HG02571 (cell line): ENCODE measurements at regions not wholly inside any gene's neighbourhood (a gene's known extent, or its start where the extent isn't known, plus 50 kb on each side); places are given as distances from the start of the nearest gene placed in this dataset.

Experiments
- ATAC-seq: cut with Tn5 transposase; IDR thresholded peaks from one replicate; pipeline ENCODE4 v1.9.1; 2021; ENCODE audit warnings: mild to moderate bottlenecking, moderate library complexity; ENCODE audit not compliant: unreplicated experiment

DNA sequence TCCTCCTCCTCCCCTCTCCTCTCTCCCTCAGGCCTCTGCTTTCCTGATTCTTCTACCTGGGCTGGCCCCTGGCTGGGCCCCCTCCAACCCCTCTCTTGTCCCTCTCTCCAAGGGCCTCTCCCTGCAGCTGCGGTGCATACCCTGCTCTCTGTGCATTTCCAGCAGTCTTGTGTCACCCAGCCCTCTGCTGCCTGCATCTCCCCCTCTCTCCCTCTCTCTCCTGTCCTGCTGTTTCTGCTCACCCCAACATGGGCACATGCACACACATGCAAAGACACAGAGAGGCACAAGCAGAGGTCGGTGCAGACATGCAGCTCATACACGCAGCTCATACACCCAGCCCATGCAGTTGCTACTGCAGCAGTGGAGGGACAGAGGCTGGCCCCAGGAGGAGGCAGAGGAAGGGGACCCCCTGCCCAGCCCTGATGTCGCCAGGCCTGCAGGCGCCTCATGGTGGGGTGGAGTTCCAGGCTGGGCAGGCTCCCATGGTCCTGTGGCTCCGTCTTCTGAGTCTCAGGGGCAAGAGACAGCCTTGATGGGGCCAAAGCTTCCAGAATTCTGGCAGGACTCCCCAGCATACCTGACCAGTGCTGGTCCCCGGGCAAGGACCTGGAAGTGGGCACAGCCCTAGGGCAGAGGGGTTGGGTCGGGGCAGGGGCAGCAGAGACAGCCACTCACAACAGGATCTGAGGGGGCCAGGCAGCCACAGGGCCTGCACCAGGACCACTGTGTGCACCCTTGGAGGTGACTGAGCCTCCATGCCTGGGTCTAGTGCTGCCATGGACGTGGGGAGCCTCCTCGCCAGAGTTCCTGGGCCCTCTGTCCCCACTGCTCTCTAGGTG lies 216.9 kb downstream of the C9orf50 start:
- no peak for ATAC-seq

DNA sequence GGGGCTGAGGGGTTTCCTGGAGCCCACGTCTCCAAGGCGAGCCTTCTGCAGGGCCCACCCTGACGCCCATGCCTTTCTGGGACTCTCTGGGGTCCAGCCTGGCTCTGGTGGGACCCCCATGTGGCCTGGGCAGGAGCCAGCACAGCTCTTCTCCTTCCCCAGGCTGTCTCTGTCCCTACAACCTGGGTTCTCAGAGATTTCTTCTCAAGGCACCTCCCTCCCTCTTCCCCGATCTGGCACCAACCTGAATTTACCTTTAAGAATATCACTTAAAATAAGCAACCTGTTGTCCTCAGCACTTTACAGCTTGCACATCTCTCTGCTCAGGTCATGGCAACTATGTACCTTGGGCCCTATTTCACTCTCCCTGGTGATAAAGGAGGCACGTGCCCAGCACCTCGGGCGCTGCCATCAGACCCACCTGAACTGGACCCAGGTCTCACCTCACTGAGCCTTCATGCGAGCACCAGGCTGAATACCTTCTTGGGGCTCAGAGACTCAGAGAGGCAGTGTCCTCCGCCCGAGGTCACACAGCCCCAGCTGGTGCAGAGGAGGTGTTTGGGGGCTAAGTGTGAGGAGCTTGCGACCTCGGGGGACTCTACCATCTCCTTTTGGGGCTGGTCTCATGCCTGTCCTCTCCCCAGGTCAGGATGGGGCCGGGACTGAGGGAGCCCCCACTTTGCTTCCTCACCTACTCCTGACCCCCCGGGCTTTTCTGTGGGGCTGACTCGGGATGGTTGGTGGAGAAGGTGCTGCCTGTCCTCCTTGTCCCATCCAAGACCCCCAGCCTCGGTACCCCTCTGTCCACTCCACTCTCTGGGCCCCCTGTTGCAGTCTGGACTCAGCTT lies 217.7 kb downstream of the C9orf50 start:
- ATAC-seq, result no peak

DNA sequence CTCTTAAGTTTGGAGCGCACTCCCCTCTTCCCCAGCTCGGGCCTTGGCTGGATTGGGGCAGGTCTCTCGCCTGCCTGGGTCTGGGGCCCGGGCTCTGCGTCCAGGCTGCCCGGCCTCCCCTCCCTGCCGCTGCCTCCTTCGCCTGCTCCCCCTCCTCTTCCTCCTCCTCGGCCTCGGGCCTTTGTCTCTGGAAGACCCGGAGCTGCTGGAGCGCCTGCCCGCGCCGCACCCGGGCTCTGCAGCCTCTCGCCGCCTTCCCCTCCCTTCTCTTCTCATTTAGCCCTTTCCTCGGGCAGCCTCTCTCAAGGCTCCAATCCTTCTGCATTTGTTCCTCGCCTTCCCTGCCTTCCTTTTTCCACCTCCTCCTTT lies 218.5 kb downstream of the C9orf50 start:
- ATAC-seq, result no peak

DNA sequence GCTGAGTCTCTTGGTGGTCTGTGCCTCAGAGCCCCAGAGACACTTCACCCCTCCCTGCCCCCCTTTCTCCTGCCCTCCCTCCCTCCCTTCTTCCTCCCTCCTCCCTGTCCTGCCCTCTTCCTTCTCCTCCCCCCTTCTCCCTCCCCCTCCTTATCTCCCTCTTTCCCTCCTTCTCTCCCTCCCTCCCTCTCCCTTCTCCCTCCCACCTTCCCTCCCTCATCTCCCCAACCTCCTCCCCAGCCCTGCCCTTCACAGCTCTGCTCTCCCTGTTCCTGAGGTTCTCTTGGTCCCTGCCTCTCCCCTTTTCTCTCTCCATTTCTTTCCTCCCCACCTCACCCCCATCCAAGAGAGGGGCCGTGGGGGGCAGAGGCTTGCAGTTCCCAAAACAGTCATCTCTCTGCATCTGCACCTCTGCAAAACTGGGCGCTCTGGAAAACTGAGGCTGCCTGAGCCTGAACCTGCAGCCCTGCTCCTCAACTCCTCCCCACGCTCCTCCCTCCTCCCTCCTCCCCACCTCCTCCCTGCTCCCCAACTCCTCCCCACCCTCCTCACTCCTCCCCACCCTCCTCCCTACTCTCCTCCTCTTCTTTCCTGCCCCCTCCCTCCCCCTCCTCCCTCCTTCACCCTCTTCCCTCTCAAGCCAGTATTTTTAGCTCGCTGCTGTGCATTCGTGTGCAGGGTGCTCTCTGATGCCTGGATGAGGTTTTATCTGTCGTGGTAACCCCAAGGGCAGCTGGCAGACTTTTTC lies 219.1 kb downstream of the C9orf50 start:
- ATAC-seq, result no peak

DNA sequence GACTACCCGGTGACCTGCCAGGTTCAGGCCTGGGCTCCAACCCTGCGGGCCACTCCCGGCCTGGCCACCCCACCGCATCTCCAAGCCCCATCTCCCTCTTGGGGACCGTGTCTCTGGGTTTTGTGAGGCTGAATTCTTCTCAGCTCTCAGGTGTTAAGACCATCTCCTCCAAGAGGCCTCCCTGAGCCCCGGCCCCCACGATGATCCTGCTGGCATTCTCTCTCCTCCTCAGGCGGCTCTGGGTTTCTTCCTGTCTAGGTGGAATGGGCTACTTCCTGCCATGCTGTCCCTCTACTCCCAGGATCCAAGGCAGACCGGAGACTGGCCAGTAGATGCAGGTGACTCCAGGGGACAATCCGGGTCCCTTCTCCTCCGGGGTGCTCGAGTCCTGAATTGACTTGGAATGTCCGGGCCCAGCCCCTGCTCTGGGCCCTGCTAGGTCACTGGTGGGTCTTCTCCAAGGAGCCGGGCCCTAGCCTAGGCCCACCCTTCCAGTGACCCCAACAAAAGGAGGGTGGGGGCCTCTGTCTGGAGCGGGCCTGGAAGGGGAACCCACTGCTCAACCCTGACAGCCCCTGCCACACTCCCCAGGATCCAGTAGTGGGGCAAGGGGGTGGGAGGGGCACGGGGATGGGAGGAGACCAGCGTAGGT lies 219.8 kb downstream of the C9orf50 start:
- no peak for ATAC-seq

DNA sequence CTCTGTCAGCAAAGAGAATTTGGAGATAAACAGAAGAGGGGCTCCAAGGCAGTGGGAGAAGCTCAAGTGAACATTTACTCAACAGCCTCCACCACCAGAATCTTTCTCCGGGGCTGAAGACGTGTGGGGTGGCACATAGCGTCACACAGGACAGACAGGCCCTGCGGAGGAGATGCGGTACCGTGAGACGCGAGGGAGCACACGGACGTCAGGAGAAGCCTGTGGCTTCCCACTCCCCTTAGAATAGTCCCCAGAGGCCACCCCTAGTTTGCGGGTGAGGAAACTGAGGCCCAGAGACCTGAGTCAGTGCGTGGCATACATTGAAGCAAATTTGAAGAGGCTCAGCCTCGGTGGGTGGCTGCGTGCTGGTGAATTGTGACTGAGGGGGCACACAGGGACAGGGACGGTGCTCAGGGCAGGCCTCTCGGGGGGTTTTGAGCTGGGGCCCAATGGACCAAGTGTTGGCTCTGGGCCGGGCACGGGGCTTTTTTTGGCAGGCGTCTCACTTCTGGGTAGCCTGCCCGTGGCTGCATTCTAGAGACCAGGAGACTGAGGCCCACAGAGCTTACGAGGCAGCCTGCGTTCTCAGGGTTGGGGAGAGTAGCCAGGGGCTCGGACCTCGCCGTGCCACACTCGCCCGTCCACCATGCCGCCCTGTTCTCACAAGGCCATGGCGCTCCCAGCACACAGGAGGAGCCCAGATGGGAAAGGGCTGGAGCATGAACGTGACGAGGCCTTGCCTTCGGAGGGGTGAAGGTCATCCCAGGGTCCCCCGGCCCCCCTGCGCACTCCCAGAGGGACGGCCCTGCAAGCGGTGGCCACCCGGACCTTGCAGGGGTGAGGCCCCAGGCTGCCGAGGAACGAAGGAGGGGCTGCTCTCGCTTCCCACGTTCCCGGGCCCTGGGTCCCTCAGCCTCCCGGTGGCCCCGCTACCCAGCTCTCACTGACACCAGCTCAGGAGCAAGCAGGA lies 220.6 kb downstream of the C9orf50 start:
- ATAC-seq, result no peak

DNA sequence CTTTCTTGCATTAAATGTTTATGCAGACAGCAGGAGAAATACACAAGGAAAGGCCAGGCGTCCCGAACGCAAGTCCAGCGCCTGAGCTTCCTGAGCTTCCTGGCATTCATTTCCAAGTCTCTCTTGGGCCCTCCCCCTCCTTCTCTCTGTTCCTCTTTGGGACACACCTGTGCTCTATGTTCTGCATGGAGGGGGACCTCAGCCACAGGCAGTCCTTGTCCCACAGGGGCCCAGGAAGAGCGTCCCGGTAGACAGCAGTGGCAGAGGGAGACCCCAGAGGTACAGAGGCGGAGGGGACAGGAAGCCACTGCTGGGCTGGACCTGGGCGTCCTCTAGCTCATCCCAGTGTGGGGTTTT lies 221.3 kb downstream of the C9orf50 start:
- no peak for ATAC-seq

DNA sequence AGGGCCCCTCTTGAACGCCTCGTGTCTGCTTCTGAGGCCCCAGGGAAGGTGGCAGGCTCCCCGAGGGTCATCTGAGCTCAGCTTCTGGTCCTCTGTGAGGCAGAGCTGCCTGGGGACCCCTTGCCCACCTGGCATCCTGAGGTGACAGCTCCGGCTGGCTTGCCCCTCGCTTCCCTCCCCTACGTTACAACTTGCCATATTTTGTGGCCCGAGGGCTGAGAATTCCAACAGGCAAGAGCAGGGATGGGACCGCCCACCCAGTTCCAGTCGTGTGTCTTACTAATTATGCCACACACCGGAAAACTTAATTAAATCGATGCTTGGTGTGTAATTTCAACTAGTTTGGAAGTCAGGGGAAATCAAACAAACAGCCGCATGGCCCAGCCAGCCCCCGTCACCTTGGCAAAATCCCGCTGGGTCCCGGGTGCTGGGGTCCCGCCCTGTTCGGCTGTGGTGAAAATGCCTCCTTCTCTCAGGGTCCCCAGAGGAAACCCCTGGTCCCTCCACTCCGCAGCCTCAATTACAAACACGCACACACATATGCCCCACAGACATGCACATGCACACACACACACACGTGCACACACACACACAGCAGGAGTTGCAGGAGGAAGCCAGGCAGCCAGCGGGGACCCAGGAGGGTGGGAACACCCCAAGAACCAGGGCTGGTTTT lies 221.0 kb upstream of the IER5L start:
- no peak for ATAC-seq

DNA sequence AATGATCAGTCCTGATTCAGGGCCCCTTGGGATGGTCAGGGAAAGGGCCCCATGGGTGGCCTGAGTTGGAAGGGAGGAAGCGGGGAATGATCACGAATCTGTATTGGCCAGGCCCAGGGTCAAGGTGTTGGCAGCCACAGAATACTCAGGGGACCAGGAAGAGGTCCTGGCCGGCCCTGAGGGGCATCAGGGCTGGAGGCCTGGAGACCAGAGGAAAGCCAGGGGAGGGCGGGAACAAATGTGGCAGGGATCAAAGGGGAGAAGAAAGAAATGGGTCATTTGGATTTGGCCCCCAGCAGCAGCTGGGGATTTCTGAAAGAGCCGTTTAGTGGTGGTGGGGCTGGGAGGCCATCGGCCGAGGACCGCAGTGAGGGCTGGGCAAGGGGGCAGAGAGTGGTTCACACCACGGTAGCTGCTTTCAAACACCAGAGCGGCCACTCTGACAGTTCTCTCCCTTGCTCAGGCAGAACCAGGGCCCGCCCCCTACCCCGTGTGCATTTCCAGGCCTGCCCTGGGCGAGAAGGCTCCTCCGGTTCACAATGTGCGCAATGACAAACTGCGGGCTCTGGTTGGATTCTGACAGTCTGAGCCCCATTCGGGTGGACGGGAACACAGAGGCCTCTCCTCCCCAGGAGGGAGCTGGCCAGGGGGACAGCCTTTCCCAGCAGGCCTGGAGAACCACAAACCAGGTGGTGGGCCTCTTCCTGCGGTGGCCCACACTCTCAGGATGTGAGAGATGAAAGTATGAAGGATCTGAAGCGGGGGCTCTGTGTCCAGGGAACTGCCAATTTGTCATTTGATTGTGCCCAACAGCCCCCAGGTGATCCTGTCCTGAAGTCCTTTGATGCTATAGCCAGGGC lies 220.3 kb upstream of the IER5L start:
- no peak for ATAC-seq

DNA sequence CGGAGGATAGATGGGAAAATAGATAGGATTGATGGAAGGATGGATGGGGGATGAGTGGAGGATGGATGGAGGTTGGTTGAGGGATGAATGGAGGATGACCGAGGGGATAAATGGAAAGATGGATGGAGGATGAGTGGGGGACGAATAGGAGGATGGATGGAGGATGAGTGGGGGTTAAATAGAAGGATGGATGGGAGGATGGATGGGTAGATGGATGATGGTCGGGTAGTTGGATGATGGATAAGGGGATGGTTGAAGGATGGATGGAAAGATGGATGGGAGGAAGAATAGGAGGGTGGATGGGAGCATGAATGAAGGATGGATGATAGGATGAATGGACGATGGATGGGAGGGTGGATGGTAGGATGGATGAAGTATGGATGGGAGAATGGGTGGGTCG lies 219.3 kb upstream of the IER5L start:
- ATAC-seq, result no peak

DNA sequence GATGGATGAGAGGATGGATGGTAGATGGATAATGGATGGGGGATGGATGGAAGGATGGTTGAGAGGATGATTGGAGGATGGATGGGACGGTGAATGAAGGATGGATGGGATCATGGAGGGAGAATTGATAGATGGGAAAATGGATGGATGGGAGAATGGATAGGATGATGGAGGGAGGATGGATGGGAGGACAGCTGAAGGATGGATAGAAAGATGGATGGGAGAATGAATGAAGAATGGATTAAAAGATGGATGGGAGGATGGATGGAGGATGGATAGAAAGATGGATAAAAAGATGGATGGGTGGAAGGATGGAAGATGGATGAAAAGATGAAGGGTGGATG lies 218.3 kb upstream of the IER5L start:
- no peak for ATAC-seq

DNA sequence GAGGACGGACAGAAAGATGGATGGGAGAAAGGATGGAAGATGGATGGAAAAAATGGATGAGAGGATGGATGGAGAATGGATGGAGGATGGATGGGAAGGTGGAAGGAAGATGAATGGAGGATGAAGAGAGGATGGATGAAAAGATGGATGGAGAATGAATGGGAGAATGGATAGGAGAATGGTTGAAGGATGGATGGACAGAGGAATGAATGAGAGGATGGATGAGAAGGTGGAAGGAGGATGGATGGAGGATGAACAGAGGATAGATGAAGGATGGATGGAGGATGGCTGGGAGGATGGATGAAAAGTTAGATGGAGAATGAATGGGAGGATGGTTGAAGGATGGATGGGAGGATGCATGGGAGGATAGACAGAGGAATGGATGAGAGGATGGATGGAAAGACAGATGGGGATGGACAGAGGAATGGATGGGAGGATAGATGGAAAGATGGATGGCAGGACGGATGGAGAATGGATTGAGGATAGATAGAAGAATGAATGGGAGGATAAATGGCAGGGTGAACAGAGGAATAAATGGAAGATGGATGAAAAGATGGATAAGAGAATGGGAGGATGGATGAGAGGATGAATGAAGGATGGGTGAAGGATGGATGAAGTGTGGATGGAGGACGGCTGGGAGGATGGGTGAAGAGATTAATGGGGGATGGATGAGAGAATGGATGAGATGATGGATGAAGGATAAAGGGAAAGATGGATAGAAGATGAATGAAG lies 217.7 kb upstream of the IER5L start:
- no peak for ATAC-seq

DNA sequence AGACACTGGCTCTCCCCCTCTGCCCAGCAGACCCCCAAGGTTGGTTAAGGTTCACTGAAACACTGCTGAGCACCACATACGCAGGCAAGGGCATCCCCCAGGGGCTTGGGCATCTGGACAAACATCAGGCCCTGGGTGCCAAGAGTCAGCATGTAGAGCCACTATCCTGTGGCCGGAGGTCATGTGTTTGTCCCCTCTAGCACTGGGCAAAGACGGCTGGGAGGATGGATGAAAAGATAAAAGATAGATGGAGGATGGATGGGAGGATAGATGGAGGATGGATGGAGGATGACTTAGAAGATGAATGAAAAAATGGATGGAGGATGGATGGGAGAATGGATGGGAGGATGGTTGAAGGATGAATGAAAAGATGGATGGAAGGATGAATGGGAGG lies 216.8 kb upstream of the IER5L start:
- ATAC-seq, result no peak

DNA sequence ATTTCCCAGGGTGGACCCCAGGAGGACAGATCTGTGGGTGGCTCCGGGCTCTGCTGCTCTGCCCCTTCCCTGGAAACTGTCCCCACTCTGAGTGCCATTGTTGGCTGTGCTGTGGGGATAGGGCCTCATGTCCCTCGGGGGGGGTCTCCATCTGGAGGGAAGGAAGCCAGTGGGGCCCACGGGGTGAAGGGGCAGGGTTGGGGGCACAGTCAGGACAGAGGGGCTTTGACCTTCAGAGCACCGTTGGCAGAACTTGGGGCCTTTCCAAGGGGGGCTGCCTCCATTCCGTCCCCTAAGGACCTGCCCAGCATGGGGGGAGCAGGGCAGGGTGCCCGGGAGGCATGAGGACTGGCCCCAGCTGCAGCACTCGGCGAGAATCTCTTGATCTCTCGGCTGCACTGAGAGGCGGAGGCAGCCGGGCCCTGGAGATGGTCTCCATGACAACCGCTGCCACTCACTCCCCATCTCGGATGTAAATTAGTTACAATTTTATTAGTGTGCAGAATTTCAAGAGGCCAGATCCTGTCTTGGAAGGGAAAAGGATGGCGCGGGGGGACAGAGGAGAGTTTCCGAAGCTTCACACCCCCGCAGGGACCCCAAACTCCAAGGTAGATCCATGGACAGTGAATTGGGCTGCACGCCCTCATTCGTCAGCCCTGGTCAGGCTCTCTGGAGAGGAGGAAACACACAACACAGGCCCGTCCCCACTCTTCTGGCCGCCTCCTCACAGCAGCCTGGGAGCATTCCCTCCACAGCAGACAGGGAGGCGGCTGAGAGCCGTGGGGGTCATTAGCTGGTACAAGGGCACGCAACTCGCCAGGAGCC lies 216.2 kb upstream of the IER5L start:
- no peak for ATAC-seq

DNA sequence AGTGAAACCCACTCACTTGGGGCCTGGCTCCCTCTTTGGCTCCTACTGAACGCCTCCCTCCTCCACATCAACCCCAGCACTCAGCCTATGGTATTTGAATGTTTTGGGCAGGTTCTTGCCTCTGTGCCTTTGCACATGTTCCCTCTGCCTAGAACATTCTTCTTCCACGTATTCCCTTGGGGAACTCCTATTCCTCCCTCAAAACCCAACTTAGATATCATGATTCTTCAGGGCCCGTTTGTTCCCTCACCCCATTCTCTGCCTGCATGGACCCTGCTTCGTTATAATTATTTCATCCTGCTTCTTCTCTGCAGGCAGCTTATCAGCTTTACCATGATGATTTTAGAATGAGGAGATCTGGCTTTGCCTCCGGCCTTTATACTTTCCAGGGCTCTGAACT lies 215.0 kb upstream of the IER5L start:
- ATAC-seq, result no peak

DNA sequence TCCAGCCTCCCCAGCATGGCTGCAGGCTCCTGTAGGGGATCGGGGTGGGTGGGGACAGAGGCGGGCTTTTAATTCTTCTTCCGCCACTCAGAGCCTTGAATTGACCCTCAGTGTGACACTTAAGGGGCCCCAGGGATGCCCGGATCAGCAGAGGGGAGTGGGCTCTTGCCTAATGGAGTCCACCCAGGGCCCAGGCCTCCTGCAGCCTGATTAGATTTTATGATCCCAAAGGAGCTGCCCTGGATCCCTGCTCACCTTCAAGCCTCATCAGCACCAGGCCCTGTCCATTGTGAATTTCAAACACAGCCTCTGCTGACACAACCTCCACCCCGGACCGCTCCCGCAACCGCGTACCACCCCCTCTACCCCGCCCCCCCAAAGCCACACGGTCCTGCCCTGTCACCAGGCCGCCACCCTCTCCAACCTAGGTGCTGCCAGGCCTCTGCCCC lies 214.1 kb upstream of the IER5L start:
- ATAC-seq, result no peak

DNA sequence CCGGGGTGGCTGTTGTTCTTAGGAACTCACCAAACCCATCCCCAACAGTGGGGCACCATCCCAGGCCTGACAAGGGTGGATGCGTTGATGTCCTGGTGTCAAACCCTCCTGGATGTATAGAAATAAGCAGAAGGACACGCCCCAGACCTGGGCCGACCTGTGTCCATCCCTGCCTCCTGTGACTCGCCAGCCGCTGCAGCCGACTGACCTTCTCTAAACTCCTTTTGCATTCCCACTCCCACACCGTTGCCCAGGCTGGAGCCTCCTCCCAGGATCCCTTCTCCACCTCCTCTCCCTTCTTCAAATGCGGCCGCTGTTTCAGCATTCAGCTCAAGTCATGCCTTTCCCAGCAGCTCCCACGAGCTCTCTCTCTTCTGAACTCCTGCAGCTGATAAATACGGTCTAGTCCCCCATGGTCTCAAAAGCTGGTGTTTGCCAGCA lies 213.2 kb upstream of the IER5L start:
- no peak for ATAC-seq
